Transverse colon (tissue), 4 donors: ENCODE measurements at regions not wholly inside any gene's neighbourhood (a gene's known extent, or its start where the extent isn't known, plus 50 kb on each side); places are given as distances from the start of the nearest gene placed in this dataset.

Source experiments
- DNase-seq: peaks from one replicate; pipeline ENCODE4 v3.0.0-alpha.2; 2019
- H3K27ac ChIP-seq, 4 donors: fragments of 200-600 bp; sonication (generic); 2 replicates each; pipeline ENCODE4 v1.5.1; 2016 to 2018; ENCODE audit warnings: inconsistent platforms in 4 of 4
- H3K27me3 ChIP-seq: fragments of 200-600 bp; sonication (generic); 2 replicates; pipeline ENCODE4 v1.5.1; 2017; ENCODE audit warnings: inconsistent platforms
- H3K36me3 ChIP-seq, 4 donors: fragments of 200-600 bp; sonication (generic); 2 replicates each; pipeline ENCODE4 v1.5.1; 2017 to 2019; ENCODE audit warnings: inconsistent platforms in 4 of 4
- H3K4me1 ChIP-seq, 4 donors: fragments of 200-600 bp; sonication (generic); 2 replicates each; pipeline ENCODE4 v1.5.1; 2017 to 2020; ENCODE audit warnings: inconsistent platforms in 4 of 4
- H3K4me3 ChIP-seq, 4 donors: fragments of 200-600 bp; sonication (generic); 1 replicate in 1 of 4; 2 replicates in 3 of 4; pipeline versions ENCODE4 v1.5.1 to v1.6.1; 2017 to 2019; ENCODE audit warnings: inconsistent platforms in 4 of 4
- H3K9me3 ChIP-seq, 2 donors: fragments of 200-600 bp; sonication (generic); 2 replicates each; pipeline ENCODE4 v1.5.1; 2017 to 2019; ENCODE audit warnings: inconsistent platforms in 2 of 2
- EP300 ChIP-seq: sonication (generic); formaldehyde crosslinking; IDR thresholded peaks from one replicate; pipeline ENCODE4 v1.6.1; 2017; ENCODE audit warnings: antibody characterized with exemption, low read depth
- POLR2A ChIP-seq: fragments of 450-650 bp; IDR thresholded peaks from one replicate; pipeline ENCODE4 v1.6.1; 2016; ENCODE audit warnings: antibody characterized with exemption, mild to moderate bottlenecking, moderate library complexity
- POLR2AphosphoS5 ChIP-seq, 3 donors: sonication (generic); formaldehyde crosslinking; IDR thresholded peaks; one replicate each; pipeline ENCODE4 v1.6.1; 2016; ENCODE audit warnings: antibody characterized with exemption in 3 of 3
- WGBS, 2 donors: methylation state at CpG; one replicate each; pipeline ENCODE4 v1.1.5; 2018; ENCODE audit warnings: low coverage in 1 of 2; 5-methylcytosine and 5-hydroxymethylcytosine counted together
- in situ Hi-C, 4 donors: fragments of 200-750 bp; cut with MboI; loops; one replicate each; pipeline versions ENCODE4 v1.15.0 to v1.15.1; 2017; ENCODE audit warnings: low sequenced_read_pairs in 3 of 4, low pct_ligation_motif_present in 1 of 4, low pct_unique_long_range_greater_than_20kb in 1 of 4
- intact Hi-C: fragments of 100-400 bp; cut with DNase I; formaldehyde crosslinking; loops from one replicate; pipeline ENCODE4 v1.15.1; 2023; ENCODE audit warnings: low total_unique reads
- TF ChIP-seq, protein P1 (sequence below), 5 experiments: fragments of 200-600 bp in 3 of 5; fragments of 450-650 bp in 2 of 5; sonication (generic) in 3 of 5; IDR thresholded peaks; 1 replicate in 2 of 5; 2 replicates in 3 of 5; pipeline ENCODE4 v1.5.1; 2016 to 2017; ENCODE audit warnings: antibody characterized with exemption in 5 of 5, inconsistent platforms in 3 of 5, mild to moderate bottlenecking in 2 of 5, moderate library complexity in 1 of 5

DNA sequence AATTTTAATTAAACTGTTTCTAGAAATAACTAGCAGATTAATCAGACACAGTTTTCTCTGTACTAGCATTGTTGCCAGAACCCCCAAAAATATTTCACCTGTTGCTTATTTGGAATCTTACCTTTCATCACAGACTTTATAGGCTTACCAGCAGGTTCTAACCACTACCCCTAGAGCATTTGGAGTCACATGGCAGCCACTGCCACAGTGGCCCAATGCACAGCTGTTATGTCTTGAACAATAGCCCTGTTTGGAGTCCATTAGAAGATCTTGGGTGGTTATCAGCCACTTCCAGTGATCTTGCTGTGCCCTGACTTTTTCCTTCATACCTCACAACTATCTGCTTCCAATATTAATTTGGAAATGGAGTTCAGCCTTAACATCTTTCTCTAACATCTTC, 186.2 kb upstream of the TANK start:
- Histone ChIP-seq H3K4me3 (no peak overlapping the region), H3K9me3 (no peaks in the 10 kb centered on the region), H3K27ac (no peak overlapping the region), H3K36me3 (no peaks in the 10 kb centered on the region), H3K27me3 (no peaks in the 10 kb centered on the region), H3K4me1 (peaks cover 0 to 3% (median 0%) of the 10 kb centered on the region in 4 donors)
- in situ Hi-C loops = loop anchor here in 1 of 4 donors (25.0 kb wide), 1 partner anchor 887 kb away; no protein-coding TSS in a partner anchor
- TF ChIP-seq EP300 = no peak
- TF ChIP-seq, protein P1, sequence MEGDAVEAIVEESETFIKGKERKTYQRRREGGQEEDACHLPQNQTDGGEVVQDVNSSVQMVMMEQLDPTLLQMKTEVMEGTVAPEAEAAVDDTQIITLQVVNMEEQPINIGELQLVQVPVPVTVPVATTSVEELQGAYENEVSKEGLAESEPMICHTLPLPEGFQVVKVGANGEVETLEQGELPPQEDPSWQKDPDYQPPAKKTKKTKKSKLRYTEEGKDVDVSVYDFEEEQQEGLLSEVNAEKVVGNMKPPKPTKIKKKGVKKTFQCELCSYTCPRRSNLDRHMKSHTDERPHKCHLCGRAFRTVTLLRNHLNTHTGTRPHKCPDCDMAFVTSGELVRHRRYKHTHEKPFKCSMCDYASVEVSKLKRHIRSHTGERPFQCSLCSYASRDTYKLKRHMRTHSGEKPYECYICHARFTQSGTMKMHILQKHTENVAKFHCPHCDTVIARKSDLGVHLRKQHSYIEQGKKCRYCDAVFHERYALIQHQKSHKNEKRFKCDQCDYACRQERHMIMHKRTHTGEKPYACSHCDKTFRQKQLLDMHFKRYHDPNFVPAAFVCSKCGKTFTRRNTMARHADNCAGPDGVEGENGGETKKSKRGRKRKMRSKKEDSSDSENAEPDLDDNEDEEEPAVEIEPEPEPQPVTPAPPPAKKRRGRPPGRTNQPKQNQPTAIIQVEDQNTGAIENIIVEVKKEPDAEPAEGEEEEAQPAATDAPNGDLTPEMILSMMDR (IDR thresholded peaks at IDR 0.05) = no peak
- TF ChIP-seq POLR2A = no peak
- TF ChIP-seq POLR2AphosphoS5 (IDR thresholded peaks at IDR 0.05) = no peak
- intact Hi-C loops = no loop called here
- no peak for DNase-seq

DNA sequence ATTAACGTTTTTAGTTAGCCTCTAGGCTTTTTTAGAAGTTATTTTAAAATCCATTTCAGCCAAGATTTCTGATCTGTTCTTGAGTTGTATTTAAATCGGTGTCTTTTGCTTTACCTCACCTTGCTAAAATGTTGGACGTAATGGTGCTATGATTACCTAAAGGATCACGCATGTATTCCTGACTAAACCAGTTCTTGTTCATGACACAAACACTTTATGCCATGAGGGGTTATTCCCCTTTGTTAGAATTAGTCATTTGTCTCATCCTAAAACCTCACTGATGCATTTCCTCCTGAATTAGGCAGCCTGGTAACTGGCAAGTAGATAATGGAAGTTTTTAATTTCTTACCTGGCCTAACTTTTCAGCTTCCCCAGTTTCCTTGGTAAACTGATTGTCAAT, 185.4 kb upstream of the TANK start:
- in situ Hi-C loops (loop anchor here (25.0 kb wide), 3 partner anchors 713 to 888 kb away; no protein-coding TSS in a partner anchor), intact Hi-C loops (no loop called here)
- Histone ChIP-seq H3K36me3 (no peaks in the 10 kb centered on the region), H3K27ac (no peak overlapping the region), H3K9me3 (no peaks in the 10 kb centered on the region), H3K4me3 (no peak overlapping the region), H3K27me3 (no peaks in the 10 kb centered on the region), H3K4me1 (peaks cover 0 to 3% (median 0%) of the 10 kb centered on the region in 4 donors)
- TF ChIP-seq POLR2A (no peak), POLR2AphosphoS5 (IDR thresholded peaks at IDR 0.05) (no peak), EP300 (no peak)
- TF ChIP-seq, protein P1 (IDR thresholded peaks at IDR 0.05) = no peak
- no peak for DNase-seq
- 62 to 65% methylated on average over 4 of the region's 4 CpGs for WGBS, 2 donors

DNA sequence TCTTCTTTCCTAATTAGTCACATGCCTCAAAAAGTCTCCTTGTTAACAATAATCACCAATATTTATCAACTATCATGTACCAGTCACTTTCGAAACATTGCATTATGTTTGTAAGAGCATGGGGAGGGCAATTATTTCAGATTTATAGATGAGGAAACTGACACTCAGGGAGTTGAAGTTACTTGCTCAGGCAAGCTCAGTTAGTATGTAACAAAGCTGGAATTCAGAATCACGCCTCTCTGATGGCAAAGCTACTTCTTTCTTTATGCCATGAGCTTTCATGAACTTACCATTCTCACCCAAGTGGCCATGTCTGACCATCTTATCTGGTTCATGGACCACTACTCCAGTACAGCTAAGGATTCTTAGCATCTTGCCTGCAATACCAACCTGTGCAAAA, 183.4 kb upstream of the TANK start:
- H3K4me1 ChIP-seq = no peaks in the 10 kb centered on the region
- H3K27ac ChIP-seq = no peak overlapping the region
- no peaks in the 10 kb centered on the region for H3K36me3 ChIP-seq
- TF ChIP-seq, protein P1 (IDR thresholded peaks at IDR 0.05) = no peak
- TF ChIP-seq EP300 = no peak
- no peak for TF ChIP-seq POLR2A
- TF ChIP-seq POLR2AphosphoS5 (IDR thresholded peaks at IDR 0.05) = no peak
- WGBS, 2 donors = 88 to 100% methylated on average over 1 to 2 of the region's 2 CpGs
- intact Hi-C loops (no loop called here), in situ Hi-C loops (loop anchor here in 3 of 4 donors (25.0 kb wide), 2 partner anchors 714 to 864 kb away; no protein-coding TSS in a partner anchor)
- no peak overlapping the region for H3K4me3 ChIP-seq
- no peaks in the 10 kb centered on the region for H3K27me3 ChIP-seq
- H3K9me3 ChIP-seq = no peaks in the 10 kb centered on the region
- no peak for DNase-seq

DNA sequence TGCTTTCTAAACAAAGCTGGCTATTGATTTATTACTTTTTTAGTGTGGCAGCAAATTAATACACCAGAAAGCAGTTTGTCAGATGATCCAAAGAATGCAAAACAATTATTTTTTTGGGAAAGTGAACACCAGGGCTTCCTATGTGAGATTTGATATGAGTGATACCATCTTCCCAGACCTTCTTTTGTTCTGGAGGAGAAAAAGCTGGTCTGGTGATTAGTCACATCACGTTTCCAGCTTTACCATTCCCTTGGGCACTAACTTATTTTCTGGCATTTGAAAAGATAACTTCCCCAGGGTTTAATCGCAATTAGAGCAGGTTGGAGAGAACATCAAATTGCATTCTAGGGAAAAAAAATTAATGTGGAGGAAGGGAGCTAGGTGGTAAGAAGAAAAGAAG, 182.9 kb upstream of the TANK start:
- in situ Hi-C loops = loop anchor here in 3 of 4 donors (25.0 kb wide), 2 partner anchors 715 to 865 kb away; no protein-coding TSS in a partner anchor
- no peaks in the 10 kb centered on the region for H3K27me3 ChIP-seq
- intact Hi-C loops = no loop called here

More for the DNA sequence above, 182.9 kb upstream of the TANK start:
- 46 to 50% methylated on average over 2 of the region's 2 CpGs for WGBS, 2 donors
- no peak for DNase-seq
- TF ChIP-seq, protein P1 (IDR thresholded peaks at IDR 0.05) = no peak
- TF ChIP-seq EP300 = no peak
- no peak for TF ChIP-seq POLR2AphosphoS5 (IDR thresholded peaks at IDR 0.05)
- H3K4me3 ChIP-seq = no peak overlapping the region
- H3K36me3 ChIP-seq = no peaks in the 10 kb centered on the region
- H3K9me3 ChIP-seq = no peaks in the 10 kb centered on the region
- no peak overlapping the region for H3K27ac ChIP-seq
- no peaks in the 10 kb centered on the region for H3K4me1 ChIP-seq
